Bronchial epithelial cell (primary cell): ENCODE measurements at regions not wholly inside any gene's neighbourhood (a gene's known extent, or its start where the extent isn't known, plus 50 kb on each side); places are given as distances from the start of the nearest gene placed in this dataset.
A peak's percentile ranks its signal among the peaks of the same experiment; 100 is the strongest.
"Not testable (repeated sequence)": the region's sequence is repeated elsewhere in the genome, so short reads cannot be mapped to it uniquely, and the experiment has no call there.

Experiments
- DNase-seq: peaks from one replicate; pipeline ENCODE4 v3.0.0-alpha.2; 2010; ENCODE audit warnings: low read depth
- FAIRE-seq: peaks from 2 replicates; lab custom pipeline; 2011; peaks lifted over from hg19 to GRCh38; lab: Jason Lieb, UNC
- H3K27me3 ChIP-seq: 2 replicates; pipeline ENCODE4 v1.5.1; 2011; ENCODE audit warnings: low read length; ENCODE audit not compliant: control insufficient read depth, insufficient read depth
- H3K36me3 ChIP-seq: 2 replicates; pipeline ENCODE4 v1.5.1; 2011; ENCODE audit warnings: low read length; ENCODE audit not compliant: control insufficient read depth, insufficient read depth
- H3K4me3 ChIP-seq: 2 replicates; pipeline ENCODE4 v1.5.1; 2011; ENCODE audit warnings: mild to moderate bottlenecking, low read depth, low read length, control low read depth
- TF ChIP-seq, protein P1 (sequence below): IDR thresholded peaks from 2 replicates; pipeline ENCODE4 v1.5.1; 2011; ENCODE audit warnings: mild to moderate bottlenecking, moderate library complexity, low read length, control low read depth, inconsistent platforms; ENCODE audit not compliant: insufficient read depth, severe bottlenecking

DNA sequence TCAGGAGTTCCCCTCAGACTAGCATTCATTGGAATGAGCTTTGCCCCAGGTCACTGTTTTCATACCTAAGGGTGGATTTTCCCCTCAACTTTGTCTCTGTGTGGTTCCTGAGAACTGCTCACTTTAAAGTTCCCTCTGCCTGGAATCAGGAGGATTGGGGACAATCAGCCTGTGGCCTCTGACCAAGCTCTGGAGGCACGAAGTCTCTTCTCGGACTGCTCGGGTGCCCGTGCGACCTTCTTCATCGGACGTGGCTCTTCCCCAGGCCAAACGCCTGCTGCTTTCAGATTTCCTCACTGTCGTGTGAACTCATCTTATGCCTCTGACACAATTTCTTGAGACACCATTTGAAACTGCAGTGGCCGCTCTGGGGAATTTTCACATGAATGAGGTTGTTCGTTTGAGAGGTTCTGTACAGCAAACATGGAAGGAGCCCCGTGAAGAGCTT lies 153.7 kb upstream of the PZP start:
- Histone ChIP-seq H3K36me3 (no peaks in the 10 kb centered on the region), H3K27me3 (no peaks in the 10 kb centered on the region), H3K4me3 (no peak overlapping the region)
- DNase-seq = no peak
- no peak for FAIRE-seq
- TF ChIP-seq, protein P1, sequence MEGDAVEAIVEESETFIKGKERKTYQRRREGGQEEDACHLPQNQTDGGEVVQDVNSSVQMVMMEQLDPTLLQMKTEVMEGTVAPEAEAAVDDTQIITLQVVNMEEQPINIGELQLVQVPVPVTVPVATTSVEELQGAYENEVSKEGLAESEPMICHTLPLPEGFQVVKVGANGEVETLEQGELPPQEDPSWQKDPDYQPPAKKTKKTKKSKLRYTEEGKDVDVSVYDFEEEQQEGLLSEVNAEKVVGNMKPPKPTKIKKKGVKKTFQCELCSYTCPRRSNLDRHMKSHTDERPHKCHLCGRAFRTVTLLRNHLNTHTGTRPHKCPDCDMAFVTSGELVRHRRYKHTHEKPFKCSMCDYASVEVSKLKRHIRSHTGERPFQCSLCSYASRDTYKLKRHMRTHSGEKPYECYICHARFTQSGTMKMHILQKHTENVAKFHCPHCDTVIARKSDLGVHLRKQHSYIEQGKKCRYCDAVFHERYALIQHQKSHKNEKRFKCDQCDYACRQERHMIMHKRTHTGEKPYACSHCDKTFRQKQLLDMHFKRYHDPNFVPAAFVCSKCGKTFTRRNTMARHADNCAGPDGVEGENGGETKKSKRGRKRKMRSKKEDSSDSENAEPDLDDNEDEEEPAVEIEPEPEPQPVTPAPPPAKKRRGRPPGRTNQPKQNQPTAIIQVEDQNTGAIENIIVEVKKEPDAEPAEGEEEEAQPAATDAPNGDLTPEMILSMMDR = no peak

GRCh38 chr12:9354009-9354754 lies 146.0 kb upstream of the PZP start:
- FAIRE-seq, H3K27me3 ChIP-seq, H3K4me3 ChIP-seq, H3K36me3 ChIP-seq: not testable (repeated sequence)
- peak; percentile 49 for DNase-seq

DNA sequence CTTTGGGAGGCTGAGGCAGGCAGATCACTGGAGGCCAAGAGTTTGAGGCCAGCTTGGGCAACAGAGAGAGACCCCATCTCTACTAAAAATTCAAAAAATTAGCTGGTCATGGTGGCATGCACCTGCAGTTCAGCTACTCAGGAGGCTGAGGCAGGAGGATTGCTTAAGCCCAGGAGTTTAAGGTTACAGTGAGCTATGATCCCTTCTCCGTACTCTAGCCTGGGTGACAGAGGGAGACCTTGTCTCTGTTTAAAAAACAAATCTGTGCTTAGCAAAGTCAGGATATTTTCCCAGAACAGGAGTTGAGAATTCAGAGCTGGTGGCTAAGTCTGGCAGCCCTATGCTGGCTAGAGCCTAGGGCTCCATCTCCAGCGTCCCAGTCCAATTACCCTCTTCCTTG lies 142.9 kb upstream of the PZP start:
- H3K36me3 ChIP-seq = no peaks in the 10 kb centered on the region
- TF ChIP-seq, protein P1 = no peak

DNA sequence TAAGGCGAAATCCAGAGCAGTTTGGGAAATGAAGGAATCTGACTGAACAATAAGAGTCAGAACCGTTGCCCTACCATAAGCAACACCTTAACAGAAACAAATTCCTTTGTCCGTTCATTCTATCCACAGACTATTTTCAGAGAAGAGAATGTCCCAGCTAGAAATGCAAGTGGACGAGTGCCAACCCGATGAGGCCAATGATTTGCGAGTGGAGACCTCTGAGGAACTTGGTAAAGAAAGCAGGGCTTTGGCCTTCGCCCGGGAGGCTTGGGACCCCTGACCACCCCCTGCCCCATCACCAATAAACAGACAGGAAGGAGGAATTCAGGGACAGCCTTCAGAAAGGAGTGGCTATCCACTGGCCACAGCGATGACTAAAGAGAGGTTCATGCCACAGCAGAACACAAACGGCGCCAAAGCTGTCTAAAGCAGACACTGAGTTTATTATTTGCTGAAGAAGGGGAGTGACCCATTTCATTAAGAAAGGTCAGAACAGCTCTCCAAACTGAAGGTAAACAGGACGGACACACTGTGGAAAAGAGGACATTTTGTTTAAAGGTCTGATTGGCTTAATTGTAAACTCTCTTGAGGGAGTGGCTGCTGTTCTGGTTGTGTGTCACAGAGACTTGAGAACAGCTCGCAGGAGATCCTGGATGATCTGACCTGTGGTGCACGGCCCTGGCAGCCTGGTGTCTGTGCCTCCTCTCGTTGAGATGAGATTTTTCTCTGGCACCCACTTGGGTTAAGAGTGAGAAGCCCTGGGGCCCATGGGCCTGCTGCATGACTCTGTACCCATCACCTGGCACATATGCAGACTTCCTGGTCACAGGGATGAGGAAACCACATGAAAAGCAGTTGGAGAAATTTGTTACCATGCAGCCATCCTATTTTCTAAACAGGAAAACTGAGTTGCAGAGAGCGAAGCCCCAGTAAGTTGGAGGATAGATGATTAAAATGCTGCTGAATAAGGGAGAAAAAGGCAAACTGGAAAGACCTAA lies 142.0 kb upstream of the PZP start:
- DNase-seq (peak; percentile 48), FAIRE-seq (no peak)
- no peak overlapping the region for H3K4me3 ChIP-seq
- no peaks in the 10 kb centered on the region for H3K27me3 ChIP-seq
- no peaks in the 10 kb centered on the region for H3K36me3 ChIP-seq
- TF ChIP-seq, protein P1 = no peak

More for the DNA sequence above, 142.9 kb upstream of the PZP start:
- Histone ChIP-seq H3K4me3 (no peak overlapping the region), H3K27me3 (no peaks in the 10 kb centered on the region)
- DNase-seq (no peak), FAIRE-seq (no peak)

- Histone ChIP-seq H3K36me3 (no peaks in the 10 kb centered on the region), H3K4me3 (no peak overlapping the region), H3K27me3 (no peaks in the 10 kb centered on the region)
- TF ChIP-seq, protein P1 = no peak
- no peak for DNase-seq
- no peak for FAIRE-seq
Measured at GRCh38 chr12:9348906-9349518, 140.8 kb upstream of the PZP start.
